NCI-H2171 treated with DMSO at 0.1 percent for 48 hours (cell line): ENCODE measurements at regions not wholly inside any gene's neighbourhood (a gene's known extent, or its start where the extent isn't known, plus 50 kb on each side); places are given as distances from the start of the nearest gene placed in this dataset.

ENCODE experiments used
- DNase-seq: peaks from one replicate; lab custom pipeline; 2025; lab: John Stamatoyannopoulos, UW

DNA sequence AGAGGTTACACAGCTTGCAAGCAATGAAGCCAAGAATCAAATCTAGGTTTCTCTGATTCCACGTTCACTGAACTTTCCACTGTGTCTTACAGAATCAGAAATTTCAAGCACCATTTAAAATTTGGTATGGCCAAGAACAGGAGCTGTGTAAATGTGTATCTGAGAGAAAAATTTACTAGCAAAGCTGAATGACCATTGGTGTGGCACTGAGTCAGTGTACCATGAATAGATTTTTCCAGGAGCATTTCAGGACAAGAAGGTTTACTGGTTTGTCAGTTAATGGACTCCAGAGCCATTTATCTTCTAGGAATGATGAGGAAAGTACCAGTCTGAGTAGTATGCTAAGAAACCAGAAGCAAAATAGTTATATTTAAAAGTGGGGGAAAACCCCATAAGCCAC, 269.4 kb upstream of the FAT3 start:
- no peak for DNase-seq

DNA sequence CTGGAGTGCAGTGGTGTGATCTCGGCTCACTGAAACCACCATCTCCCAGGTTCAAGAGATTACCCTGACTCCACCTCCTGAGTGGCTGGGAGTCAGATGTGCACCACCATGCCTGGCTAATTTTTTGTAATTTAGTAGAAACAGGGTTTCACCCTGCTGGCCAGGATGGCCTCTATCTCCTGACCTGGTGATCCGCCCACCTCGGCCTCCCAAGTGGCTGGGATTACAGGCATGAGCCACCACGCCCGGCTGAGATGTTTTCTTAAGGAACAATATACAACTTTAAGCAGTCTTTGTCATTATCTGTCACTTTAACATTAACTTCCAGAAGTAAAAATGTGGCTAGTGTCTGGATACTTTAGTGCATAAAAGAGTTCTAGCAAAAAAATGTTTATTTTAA, 272.6 kb upstream of the FAT3 start:
- no peak for DNase-seq

DNA sequence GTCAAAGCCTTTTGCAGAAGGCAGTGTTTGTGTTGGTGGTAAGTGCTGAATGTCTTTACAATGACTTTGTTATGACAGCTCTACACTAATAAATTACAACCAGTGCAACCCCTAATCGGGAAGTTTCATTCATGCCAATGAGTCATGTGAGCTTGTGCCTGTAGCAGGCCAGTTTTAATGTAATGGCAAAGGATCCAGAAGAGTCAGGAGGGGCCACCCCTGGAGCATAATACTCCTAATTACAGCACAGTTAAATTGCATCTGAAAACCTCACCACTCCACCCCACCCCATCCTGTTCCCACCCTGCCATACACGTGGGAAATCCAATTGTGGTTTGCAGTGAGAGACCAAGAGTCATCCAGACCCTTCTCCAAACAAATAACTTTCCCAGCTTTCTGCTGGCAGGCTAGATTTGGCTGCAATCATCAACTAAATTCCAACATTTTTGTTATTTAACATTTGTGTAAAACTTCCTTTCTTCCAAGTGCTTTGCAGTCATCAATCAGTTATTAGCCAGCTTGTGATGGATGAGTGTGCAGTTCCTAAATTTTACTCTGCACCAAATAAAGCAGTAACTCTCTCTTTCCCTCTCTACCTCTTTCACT, 277.3 kb upstream of the FAT3 start:
- DNase-seq, result no peak

DNA sequence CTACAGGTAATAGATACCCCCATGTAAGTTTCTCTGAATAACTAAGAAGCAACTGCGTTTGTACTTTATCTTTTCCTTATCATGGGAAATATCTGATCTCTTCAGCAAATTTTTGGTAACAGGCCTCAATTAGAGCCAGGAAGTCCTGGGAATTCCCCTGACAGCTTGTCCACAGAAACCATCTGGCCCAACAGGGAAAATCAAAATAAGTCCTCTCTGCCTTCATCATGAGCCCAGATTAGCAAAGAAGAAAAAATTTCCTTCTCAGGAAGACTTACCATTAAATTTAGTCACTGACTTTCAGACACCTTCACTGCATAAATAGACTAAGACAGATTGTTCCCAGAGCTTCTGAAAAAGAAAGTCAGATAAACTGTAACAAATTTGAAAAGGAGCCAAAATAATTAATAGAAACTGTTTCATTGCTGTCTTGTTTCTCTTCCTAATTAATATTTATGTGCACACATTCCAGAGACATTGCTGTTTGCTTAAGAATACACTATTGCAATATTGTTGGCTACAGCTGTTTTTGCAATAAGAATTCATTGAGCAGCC, 278.1 kb upstream of the FAT3 start:
- DNase-seq, result no peak

DNA sequence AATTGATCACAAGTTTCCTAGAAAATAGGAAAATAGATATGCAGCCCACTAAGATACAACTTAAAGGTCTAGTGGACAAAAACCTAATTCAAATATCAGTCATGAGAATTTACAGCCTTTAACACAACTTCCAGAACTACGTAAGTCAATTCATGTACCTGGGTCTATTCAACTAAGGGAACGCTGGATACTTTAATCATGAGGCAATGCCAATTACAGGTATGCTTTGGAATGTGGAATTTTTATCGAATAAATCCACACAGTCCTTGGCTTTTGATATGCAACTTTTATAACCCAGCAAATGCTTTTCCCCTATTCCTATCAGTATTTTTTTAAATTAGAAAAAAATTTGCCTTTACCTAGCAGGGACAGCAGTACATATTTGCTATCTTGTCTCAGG, 289.5 kb upstream of the FAT3 start:
- DNase-seq, result no peak

DNA sequence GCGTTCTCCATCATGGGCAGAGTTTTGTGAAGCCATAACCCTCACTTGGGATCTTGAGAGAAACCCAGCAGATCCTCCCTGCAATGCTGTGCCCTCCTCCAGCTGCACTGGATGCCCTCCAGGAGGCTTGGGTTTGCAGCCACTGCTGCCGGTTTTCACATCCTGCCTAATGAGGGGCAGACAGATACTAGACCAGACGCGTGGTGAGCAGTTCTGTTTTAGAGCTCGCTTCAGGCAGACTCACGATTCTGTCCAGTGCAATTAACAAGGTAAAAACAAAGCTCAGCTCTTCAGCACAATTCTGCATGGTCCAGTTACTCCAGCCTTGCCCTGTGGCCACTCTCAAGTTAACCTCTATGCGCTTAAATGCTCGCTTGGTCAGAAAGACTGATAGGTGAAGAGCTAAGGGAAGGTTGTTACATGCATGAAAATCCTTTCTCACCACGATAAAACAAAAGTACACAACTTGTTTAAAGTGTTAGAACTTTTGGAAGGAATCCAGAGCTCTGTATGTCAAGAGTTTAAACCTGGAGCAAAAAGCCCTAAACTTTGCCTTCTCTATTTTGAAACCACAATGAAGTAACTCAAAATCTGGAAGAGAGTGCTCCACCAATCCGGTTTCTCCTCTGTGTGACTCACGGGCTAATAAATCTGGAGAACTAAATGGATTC, 292.3 kb upstream of the FAT3 start:
- no peak for DNase-seq

DNA sequence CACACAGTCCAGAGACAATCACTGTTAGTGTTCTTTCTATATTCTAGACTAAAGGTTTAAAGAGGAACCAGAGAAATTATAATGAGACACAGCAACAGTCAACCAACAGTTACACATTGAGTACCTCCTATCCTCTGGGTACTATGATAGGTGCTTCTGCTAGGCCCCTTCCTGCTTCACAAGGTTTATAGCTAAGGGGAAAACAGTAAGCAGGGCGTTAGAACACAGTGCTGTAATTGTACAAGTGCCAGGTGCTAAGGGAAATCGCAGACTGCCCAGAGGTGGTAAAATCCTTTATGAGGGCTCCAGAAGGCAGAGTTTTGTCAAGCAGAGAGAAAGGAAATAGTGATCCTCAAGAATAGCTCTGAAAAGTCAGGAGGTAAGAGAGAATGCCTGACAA, 297.2 kb upstream of the FAT3 start:
- DNase-seq, result no peak

DNA sequence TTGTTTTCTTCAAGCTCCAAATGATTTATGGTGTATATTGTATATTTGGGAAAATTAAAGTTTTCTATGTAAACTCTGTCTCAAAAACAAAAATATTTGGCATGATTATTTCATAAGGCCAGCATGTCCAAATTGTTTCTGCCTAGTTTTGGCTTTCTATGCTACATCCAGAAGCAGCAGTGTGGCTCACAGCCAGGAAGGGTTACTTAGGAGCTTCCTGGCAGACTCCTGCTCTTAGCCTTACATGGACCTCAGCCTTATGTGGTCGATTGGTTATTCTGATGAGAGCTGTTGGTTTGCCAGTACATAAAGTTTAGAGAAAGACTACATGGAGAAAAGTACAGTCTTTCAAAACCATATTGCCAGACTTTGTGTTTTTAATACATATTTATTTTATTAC, 297.7 kb upstream of the FAT3 start:
- DNase-seq, result no peak

DNA sequence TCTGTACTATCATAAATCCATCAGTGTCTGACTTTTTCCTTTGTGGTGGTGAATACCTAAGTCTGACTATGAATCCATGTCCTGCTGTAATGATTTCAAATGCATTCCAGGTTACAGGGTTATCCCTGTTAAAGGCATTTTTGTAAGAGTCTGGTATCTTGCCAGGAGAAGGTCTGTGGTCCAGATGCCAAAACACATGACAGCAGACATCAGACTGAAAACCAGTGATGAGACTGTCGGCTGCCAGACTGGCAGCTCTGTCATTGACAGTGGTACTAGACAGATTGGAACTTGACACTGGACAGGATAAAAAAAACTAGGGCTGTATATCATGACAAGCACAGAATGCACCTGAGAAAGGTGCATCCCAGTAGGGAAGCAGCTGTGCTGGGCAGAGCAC, 301.8 kb upstream of the FAT3 start:
- DNase-seq, result no peak

DNA sequence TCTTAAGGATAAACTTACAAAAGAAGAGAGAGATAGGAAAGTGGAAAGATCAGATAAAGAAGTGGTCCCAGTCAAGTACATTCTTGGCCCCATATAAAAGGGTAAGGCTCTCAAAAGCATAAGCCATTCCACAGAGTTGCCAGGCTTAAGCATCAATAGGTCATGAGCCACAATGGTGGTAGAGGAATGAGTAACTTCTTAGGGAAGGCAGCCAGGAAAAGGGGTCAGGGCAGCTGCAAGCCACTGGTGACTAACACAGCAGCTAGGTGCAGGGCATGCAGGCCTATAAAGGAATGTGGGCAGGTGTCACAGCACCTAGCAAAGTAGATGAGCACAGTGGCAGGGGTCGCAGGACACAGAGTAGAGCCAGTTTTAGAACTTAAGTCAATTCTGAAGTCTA, 302.6 kb upstream of the FAT3 start:
- DNase-seq, result no peak

DNA sequence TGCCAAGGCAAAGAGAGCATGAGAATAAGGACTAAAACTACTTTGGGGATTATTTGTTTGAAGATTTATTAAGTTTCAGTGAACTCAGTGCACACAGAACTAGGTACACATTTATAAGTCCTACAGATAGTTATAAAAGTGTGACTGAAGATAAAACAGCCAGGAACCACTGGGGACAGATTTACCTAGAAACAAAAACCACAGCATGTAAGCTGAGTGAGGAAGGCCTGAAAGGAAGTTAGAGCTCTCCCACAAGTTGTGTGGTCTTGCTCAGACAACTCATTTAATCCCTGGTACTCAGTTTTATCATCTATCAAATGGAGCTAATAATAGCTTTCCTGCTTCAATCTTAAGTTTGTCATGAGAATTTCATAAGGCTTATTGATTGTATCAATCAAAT, 311.2 kb upstream of the FAT3 start:
- no peak for DNase-seq

DNA sequence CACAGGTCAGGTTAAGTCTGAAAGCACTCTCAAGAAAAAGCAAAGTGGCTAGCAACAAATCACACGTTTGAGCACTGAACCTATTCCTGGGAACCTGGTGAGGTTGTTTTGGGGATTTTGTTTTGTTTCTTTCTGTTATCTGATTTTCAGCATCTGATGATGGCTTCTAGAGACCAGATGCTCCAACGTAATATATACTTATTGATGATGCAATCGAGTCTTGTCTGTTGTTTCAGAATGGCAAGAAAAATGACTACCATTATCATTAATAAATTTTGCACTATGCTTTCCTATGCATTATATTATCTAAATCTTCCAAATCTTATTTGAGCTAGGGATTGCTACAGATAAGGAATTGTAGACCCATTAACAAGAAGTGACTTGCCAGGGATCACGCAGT, 312.3 kb upstream of the FAT3 start:
- no peak for DNase-seq

DNA sequence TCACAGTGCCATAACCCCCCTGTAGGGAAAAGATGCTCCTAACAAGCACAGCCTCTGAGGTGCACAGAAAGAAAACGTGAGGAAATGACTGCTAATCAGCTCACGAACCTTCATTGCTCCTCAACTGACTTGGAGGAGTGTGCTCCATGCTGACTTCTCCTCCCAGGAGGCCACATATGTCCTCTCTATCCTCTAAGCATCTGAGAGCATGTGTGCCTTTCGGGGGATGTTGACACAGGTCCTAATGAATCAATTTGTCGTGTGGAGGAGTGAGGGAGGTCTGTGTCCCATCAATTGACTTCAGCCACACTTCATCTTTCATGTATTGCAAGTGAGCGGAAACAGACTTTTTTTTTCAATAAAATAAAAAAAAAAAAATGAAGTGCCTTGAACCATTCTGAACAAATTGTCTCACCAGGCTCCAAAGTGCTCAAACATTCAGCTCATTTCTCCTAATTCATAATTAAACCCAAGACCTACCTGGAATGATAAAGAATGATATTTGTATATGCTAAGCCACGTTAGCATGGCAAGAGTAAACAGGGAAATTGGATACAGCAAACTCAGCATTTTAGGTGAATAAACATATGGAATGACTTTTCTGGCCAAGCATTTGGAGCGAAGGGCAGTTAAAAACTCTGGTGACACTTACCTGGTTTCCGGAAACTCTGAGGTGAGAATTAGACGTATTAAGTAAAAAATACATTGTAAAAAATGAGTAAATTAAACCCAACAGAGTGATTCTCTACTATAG, 317.6 kb upstream of the FAT3 start:
- no peak for DNase-seq

DNA sequence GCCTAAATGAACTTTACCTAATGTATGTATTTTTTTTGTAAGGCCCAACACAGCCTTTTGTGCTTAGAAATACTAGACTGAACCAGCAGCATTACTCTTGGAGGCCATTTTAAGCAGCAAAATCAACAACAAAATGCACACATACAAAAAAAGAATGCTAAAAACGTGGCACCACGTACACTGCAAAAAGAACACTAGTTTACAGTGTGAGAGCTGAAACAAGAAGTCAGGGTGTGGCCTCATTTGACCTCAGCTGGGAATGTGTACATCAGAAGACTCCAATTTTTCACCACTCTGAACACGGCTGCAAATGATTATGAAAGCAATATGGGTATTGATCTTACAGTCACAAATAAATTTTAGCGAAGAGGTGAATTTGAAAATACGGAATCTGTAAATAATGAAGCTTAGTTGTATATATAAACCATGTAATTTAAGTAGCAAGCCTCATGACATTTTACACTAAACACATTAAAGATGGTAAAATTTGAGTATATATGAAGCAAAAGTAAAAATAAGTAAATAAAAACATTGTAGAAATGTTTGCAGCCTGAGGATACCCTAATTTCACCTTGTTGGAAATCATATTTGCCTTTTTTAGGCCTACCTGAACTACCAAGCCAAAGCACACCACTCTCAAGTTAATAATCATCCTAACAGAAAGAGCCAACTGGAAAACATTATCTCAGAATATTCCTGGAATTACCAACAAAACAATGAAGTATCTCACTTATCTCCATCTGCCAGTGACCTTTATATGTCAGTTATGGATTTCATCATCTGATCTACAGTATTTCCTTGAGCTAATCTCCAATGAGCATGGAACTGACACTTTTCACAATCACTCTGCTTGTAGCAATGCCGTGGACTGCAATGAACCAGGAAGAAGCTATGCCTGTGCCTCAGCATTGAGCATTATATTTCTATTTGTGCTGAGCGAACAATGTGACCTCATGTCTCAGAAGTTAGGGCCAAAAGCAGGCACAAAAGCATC, 319.5 kb upstream of the FAT3 start:
- no peak for DNase-seq

DNA sequence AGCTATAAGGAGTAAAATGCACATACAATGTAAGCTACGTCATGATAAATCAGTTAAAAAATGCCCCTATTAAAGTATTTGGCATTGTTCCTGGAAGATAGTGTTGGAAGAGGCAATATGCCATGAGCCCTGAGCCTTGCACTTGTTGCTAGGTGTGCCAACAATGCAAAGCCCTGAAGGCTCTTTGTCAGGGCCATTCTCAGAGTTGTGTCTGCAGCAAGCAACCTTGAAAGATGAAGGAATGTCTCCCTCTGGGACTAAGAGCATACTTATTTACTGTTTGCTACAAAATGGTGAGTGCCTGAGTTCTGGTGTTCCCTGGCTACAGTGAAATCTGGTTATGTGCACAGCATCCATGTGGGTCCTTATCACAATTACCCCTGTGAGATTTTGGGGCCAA, 322.3 kb upstream of the FAT3 start:
- DNase-seq, result no peak

DNA sequence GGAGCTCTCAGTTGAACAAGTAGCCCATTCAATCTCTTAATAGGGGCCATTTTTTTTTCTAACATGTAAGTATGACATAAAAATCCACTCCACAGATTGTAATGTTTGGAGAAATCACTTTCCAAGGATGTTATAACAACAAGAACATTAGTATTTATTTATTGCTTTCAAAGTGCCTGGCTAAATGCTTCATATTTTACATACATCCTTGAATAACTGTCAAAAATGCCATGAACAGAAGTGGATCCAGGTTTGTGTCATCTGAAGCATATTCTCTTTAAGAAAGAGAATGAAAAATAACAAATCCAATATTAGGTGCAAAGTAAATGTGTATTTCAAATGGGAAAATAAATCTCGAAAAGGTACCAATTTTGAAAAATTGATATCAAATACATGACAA, 344.0 kb upstream of the FAT3 start:
- DNase-seq, result no peak

DNA sequence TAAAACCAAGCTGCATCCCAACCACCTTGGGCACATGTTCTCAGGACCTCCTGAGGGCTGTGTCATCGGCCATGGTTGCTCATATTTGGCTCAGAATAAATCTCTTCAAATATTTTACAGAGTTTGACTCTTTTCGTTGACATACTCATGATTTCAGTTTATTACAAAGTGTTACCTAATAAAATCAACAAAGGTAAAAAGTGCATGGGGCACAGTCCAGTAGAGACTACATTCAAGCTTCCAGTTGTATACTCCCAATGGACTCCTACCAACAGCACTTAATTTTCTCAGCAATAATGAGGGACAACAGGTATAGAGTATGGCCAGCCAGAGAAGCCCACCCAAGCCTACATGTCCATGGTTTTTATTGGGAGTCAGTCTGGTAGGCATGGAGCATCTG, 347.9 kb upstream of the FAT3 start:
- no peak for DNase-seq

DNA sequence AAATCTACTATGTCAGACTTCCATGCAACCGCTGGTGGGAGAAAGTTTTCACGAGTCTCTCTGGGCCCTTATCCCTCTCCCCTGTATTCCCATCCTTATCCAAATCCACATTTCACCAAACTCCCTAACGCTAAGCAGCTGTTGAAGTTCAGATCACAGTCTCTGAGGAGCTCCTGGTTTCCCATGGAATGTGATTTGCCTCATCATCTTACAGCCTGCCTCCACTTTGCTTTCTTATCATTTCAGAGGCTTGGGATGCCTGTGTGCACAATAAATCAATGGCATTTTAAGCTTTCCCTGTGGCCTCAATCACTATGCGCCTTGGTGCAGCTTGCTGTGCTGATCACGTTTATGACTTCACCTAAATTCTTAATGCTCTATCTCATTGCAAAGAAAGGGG, 352.4 kb upstream of the FAT3 start:
- no peak for DNase-seq

DNA sequence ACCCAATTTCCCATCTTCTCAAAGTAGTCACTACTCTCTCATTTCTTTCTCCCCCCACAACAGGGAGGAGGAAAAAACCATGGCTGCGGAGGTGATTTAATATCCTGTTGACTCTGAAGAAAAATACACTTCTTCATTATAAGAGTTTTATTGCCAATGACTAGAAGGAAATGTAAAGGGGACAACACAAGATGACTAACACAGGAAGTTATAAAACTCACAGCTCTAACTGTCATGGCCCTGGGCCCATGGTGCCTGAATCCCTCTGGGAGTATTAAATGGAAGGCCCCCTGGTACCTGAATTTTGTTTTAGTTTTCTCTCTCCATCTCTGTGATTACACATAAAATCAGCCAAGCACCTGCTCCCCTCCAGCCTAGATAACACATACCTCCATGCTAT, 352.8 kb upstream of the FAT3 start:
- no peak for DNase-seq

DNA sequence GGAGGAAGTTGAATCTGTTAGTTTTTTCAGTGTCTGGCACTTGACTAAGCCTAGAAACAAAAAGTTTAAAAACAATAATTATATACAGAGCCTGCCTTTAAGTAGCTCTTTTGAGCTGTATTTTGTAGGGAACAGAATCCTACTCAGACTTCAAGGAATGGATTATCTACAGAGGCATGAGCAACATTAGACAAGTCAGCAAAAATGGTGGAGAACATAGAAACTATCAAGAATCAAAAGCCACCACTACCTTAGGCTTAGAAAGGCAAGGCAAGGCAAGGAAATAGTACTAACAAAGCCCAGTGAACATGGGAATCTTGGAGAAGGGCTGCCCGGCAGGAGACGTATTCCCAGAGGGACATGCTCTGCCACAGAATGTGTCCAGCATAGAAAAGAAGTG, 353.6 kb upstream of the FAT3 start:
- DNase-seq, result no peak

DNA sequence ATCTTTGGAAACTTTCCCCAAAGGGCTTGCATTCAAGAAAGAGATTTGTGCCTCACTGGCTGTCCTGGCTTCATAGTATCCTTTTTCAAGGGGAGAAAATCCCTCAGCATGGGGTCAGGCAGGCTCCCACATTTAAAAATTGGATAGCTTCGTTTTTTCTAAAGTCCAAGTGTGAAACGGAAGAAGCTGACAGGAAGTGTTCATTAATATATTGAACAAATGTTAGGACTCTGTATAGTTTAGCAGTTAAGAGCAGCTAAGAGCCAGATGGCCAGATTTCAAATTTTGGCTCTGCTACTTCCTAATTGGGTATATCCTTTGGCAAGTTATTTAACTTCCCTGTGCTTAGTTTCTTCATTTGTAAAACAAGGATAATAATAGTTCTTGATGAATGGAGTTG, 354.9 kb upstream of the FAT3 start:
- no peak for DNase-seq

DNA sequence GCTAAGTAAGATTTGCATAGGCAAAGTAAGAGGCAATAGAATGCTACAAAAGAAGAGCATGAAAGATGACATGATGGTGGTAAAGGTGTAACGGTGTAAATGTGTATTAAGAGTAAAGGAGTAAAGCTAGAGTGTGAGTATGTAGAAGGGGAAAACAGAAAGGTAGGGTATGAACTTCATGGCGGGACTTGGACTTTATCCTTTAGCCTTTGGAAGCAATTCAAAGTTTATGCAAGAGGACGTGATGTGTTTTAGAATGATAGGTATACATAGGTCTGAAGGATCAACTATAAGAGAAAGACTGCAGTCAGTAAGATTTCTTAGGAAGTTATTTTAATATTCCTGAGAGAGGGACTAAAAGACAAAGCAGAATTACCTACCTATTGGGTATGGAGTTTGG, 358.0 kb upstream of the FAT3 start:
- no peak for DNase-seq
